ENCODE measurements at regions not wholly inside any gene's neighbourhood (a gene's known extent, or its start where the extent isn't known, plus 50 kb on each side); places are given as distances from the start of the nearest gene placed in this dataset.

DNA sequence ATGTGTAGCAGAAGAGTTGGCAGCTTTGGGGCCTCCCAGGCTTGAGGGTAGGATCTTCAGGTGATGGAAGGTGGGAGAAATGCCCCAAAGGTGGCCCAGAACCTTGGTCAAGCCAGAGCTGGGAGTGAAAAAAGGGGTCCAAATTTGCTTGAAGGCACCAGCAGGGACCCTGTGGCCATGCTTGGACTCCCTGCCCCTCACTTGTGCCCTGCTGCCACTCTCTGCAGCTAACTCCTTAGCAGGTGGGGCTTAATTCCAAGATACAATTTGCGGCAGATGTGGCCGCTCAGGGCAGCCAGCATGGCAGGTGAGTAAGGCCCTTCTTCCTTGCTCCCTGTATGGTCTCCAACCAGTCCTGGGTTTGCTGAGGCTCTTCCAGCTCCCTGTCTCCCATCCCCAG, 51.3 kb upstream of the ADRA1D start:
- Histone ChIP-seq H3K27me3 (ENCODE audit: control insufficient read depth, insufficient read depth, low read length) (no peaks in the 10 kb centered on the region), H3K36me3 (ENCODE audit: control insufficient read depth, insufficient read depth, low read length) (no peaks in the 10 kb centered on the region), H3K4me3 (ENCODE audit: low read depth, low read length) (no peak overlapping the region), H3K27ac (ENCODE audit: low read depth, low read length) (no peak overlapping the region), H3K4me1 (ENCODE audit: control insufficient read depth, insufficient read depth, low read length) (peaks cover 13% of the 10 kb centered on the region), H3K9me3 (ENCODE audit: control insufficient read depth, insufficient read depth, low read length) (no peaks in the 10 kb centered on the region)
- WGBS (ENCODE audit: insufficient coverage) = 83% methylated on average over 2 of the region's 2 CpGs
- no peak for DNase-seq (ENCODE audit: low read depth in 4 of 6, low spot score in 6 of 6)

DNA sequence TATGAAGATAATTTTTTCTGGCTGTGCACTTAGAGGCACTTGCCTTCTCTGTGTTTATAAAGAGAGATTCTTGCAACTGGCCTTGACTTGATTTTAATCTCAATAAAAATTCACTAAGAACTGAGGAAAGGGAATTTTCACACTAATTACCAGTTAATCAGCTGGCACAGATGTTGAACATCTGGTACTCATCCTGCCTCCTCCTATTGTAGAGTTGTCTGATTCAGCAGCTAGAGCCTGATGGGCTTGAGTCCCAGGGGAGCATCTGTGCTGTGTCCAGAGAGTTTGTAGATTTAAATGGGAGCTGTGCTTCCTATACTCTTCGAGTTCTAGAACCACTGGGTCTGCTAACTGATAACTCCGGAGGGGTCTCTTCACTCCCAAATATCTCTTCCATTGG, 50.7 kb upstream of the ADRA1D start:
- WGBS (ENCODE audit: insufficient coverage) = 83% methylated on average over 2 of the region's 2 CpGs
- Histone ChIP-seq H3K9me3 (ENCODE audit: control insufficient read depth, insufficient read depth, low read length) (no peaks in the 10 kb centered on the region), H3K27ac (ENCODE audit: low read depth, low read length) (no peak overlapping the region), H3K4me1 (ENCODE audit: control insufficient read depth, insufficient read depth, low read length) (peaks cover 8% of the 10 kb centered on the region), H3K4me3 (ENCODE audit: low read depth, low read length) (no peak overlapping the region), H3K36me3 (ENCODE audit: control insufficient read depth, insufficient read depth, low read length) (no peaks in the 10 kb centered on the region), H3K27me3 (ENCODE audit: control insufficient read depth, insufficient read depth, low read length) (no peaks in the 10 kb centered on the region)
- DNase-seq (ENCODE audit: low read depth in 4 of 6, low spot score in 6 of 6) = peak in 4 of 6 donors; percentile 11 to 84 (median 22)

DNA sequence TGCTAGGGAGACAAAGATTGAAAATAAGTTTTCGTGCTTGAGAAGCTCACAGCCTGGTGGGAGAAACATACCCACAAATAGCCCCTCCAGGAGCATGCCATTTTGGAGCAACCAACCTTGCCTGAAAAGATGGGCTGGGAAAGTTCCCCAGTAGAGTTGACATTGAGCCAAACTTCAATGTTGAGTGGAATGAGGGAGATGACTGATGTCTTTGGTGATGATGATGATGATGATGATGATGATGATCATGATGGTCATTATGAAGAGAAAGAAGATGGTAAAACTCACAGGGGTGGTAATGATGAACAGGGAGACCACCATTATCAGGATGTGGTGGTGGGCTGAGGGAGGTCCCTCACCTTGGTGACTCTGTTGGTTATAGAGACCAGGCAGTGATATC, 50.1 kb upstream of the ADRA1D start:
- no peaks in the 10 kb centered on the region for H3K36me3 ChIP-seq (ENCODE audit: control insufficient read depth, insufficient read depth, low read length)
- peaks cover 4% of the 10 kb centered on the region for H3K4me1 ChIP-seq (ENCODE audit: control insufficient read depth, insufficient read depth, low read length)
- DNase-seq (ENCODE audit: low read depth in 4 of 6, low spot score in 6 of 6) = no peak
- H3K9me3 ChIP-seq (ENCODE audit: control insufficient read depth, insufficient read depth, low read length) = no peaks in the 10 kb centered on the region
- WGBS (ENCODE audit: insufficient coverage) = no CpG with 5 or more reads among the region's 1 CpG
- H3K27me3 ChIP-seq (ENCODE audit: control insufficient read depth, insufficient read depth, low read length) = no peaks in the 10 kb centered on the region
- no peak overlapping the region for H3K4me3 ChIP-seq (ENCODE audit: low read depth, low read length)
- no peak overlapping the region for H3K27ac ChIP-seq (ENCODE audit: low read depth, low read length)
